Muscle layer of duodenum (tissue), 2 donors: ENCODE measurements at regions not wholly inside any gene's neighbourhood (a gene's known extent, or its start where the extent isn't known, plus 50 kb on each side); places are given as distances from the start of the nearest gene placed in this dataset.

ENCODE experiments used
- H3K27ac ChIP-seq: one replicate; pipeline ENCODE4 v1.7.0; 2013; ENCODE audit warnings: mild to moderate bottlenecking, low read length
- H3K27me3 ChIP-seq: one replicate; pipeline ENCODE4 v1.7.0; 2013; ENCODE audit warnings: low read depth, mild to moderate bottlenecking, control low read depth, low read length
- H3K36me3 ChIP-seq, 2 donors: one replicate each; pipeline ENCODE4 v1.7.0; 2013; ENCODE audit warnings: low read length in 2 of 2, control low read depth in 1 of 2, mild to moderate bottlenecking in 1 of 2; ENCODE audit not compliant: insufficient read depth in 2 of 2, control insufficient read depth in 1 of 2
- H3K4me1 ChIP-seq, 2 donors: one replicate each; pipeline ENCODE4 v1.7.0; 2013; ENCODE audit warnings: low read length in 2 of 2, mild to moderate bottlenecking in 2 of 2, control low read depth in 1 of 2, moderate library complexity in 1 of 2; ENCODE audit not compliant: insufficient read depth in 2 of 2, control insufficient read depth in 1 of 2
- H3K4me3 ChIP-seq, 2 donors: one replicate each; pipeline ENCODE4 v1.7.0; 2013; ENCODE audit warnings: low read length in 2 of 2, low read depth in 1 of 2, mild to moderate bottlenecking in 1 of 2
- H3K9me3 ChIP-seq, 2 donors: one replicate each; pipeline ENCODE4 v1.7.0; 2013; ENCODE audit warnings: low read length in 2 of 2, control low read depth in 1 of 2, mild to moderate bottlenecking in 1 of 2; ENCODE audit not compliant: control insufficient read depth in 1 of 2
- donor health status: healthy.

GRCh38 chr10:63795094-63795860, 274.1 kb downstream of the REEP3 start:
- Histone ChIP-seq H3K4me3 (no peak overlapping the region), H3K4me1 (no peaks in the 10 kb centered on the region)

GRCh38 chr10:63798599-63799498, 277.6 kb downstream of the REEP3 start:
- Histone ChIP-seq H3K36me3 (no peaks in the 10 kb centered on the region), H3K4me3 (no peak overlapping the region)

More at GRCh38 chr10:63795094-63795860, 274.1 kb downstream of the REEP3 start:
- Histone ChIP-seq H3K27ac (no peak overlapping the region), H3K9me3 (peaks cover 0 to 4% of the 10 kb centered on the region in 2 donors), H3K27me3 (no peaks in the 10 kb centered on the region), H3K36me3 (no peaks in the 10 kb centered on the region)

GRCh38 chr10:63799521-63800300, 278.5 kb downstream of the REEP3 start:
- H3K9me3 ChIP-seq: no peaks in the 10 kb centered on the region
- no peaks in the 10 kb centered on the region for H3K4me1 ChIP-seq
- no peak overlapping the region for H3K4me3 ChIP-seq
- no peaks in the 10 kb centered on the region for H3K36me3 ChIP-seq
- no peak overlapping the region for H3K27ac ChIP-seq
- H3K27me3 ChIP-seq: no peaks in the 10 kb centered on the region

More at GRCh38 chr10:63798599-63799498, 277.6 kb downstream of the REEP3 start:
- Histone ChIP-seq H3K4me1 (no peaks in the 10 kb centered on the region), H3K27me3 (no peaks in the 10 kb centered on the region), H3K9me3 (no peaks in the 10 kb centered on the region), H3K27ac (no peak overlapping the region)

- no peaks in the 10 kb centered on the region for H3K4me1 ChIP-seq
- no peaks in the 10 kb centered on the region for H3K36me3 ChIP-seq
- no peak overlapping the region for H3K27ac ChIP-seq
- H3K9me3 ChIP-seq: no peaks in the 10 kb centered on the region
- no peak overlapping the region for H3K4me3 ChIP-seq
- H3K27me3 ChIP-seq: no peaks in the 10 kb centered on the region
Measured at GRCh38 chr10:63801166-63801565, 280.0 kb downstream of the REEP3 start.

GRCh38 chr10:63806330-63806729, 285.1 kb downstream of the REEP3 start:
- Histone ChIP-seq H3K27ac (no peak overlapping the region), H3K36me3 (no peaks in the 10 kb centered on the region), H3K27me3 (no peaks in the 10 kb centered on the region), H3K9me3 (no peaks in the 10 kb centered on the region), H3K4me3 (no peak overlapping the region), H3K4me1 (no peaks in the 10 kb centered on the region)

- H3K36me3 ChIP-seq: no peaks in the 10 kb centered on the region
- H3K4me3 ChIP-seq: no peak overlapping the region
- no peak overlapping the region for H3K27ac ChIP-seq
- H3K4me1 ChIP-seq: no peaks in the 10 kb centered on the region
- H3K27me3 ChIP-seq: no peaks in the 10 kb centered on the region
- H3K9me3 ChIP-seq: peaks cover 0 to 2% of the 10 kb centered on the region in 2 donors
Measured at GRCh38 chr10:63812501-63812900, 291.3 kb downstream of the REEP3 start.

- H3K4me3 ChIP-seq: no peak overlapping the region
- H3K36me3 ChIP-seq: no peaks in the 10 kb centered on the region
- H3K9me3 ChIP-seq: peaks cover 3 to 7% of the 10 kb centered on the region in 2 donors
- H3K27me3 ChIP-seq: no peaks in the 10 kb centered on the region
- no peak overlapping the region for H3K27ac ChIP-seq
- H3K4me1 ChIP-seq: no peaks in the 10 kb centered on the region
Measured at GRCh38 chr10:63819753-63820329, 298.6 kb downstream of the REEP3 start.

GRCh38 chr10:63822496-63822895, 301.3 kb downstream of the REEP3 start:
- Histone ChIP-seq H3K4me3 (no peak overlapping the region), H3K4me1 (no peaks in the 10 kb centered on the region), H3K36me3 (no peaks in the 10 kb centered on the region), H3K27me3 (no peaks in the 10 kb centered on the region), H3K9me3 (peaks cover 3 to 7% of the 10 kb centered on the region in 2 donors), H3K27ac (no peak overlapping the region)

GRCh38 chr10:63825111-63825510, 303.9 kb downstream of the REEP3 start:
- Histone ChIP-seq H3K9me3 (peaks cover 3 to 7% of the 10 kb centered on the region in 2 donors), H3K36me3 (no peaks in the 10 kb centered on the region), H3K27me3 (no peaks in the 10 kb centered on the region), H3K4me3 (no peak overlapping the region), H3K4me1 (no peaks in the 10 kb centered on the region), H3K27ac (no peak overlapping the region)

- Histone ChIP-seq H3K4me1 (no peaks in the 10 kb centered on the region), H3K4me3 (no peak overlapping the region), H3K27ac (no peak overlapping the region), H3K36me3 (no peaks in the 10 kb centered on the region), H3K27me3 (no peaks in the 10 kb centered on the region), H3K9me3 (peaks cover 3 to 7% of the 10 kb centered on the region in 2 donors)
Measured at GRCh38 chr10:63825766-63826165, 304.6 kb downstream of the REEP3 start.
